ENCODE measurements at regions not wholly inside any gene's neighbourhood (a gene's known extent, or its start where the extent isn't known, plus 50 kb on each side); places are given as distances from the start of the nearest gene placed in this dataset.
"Not testable (repeated sequence)": the region's sequence is repeated elsewhere in the genome, so short reads cannot be mapped to it uniquely, and the experiment has no call there.

DNA sequence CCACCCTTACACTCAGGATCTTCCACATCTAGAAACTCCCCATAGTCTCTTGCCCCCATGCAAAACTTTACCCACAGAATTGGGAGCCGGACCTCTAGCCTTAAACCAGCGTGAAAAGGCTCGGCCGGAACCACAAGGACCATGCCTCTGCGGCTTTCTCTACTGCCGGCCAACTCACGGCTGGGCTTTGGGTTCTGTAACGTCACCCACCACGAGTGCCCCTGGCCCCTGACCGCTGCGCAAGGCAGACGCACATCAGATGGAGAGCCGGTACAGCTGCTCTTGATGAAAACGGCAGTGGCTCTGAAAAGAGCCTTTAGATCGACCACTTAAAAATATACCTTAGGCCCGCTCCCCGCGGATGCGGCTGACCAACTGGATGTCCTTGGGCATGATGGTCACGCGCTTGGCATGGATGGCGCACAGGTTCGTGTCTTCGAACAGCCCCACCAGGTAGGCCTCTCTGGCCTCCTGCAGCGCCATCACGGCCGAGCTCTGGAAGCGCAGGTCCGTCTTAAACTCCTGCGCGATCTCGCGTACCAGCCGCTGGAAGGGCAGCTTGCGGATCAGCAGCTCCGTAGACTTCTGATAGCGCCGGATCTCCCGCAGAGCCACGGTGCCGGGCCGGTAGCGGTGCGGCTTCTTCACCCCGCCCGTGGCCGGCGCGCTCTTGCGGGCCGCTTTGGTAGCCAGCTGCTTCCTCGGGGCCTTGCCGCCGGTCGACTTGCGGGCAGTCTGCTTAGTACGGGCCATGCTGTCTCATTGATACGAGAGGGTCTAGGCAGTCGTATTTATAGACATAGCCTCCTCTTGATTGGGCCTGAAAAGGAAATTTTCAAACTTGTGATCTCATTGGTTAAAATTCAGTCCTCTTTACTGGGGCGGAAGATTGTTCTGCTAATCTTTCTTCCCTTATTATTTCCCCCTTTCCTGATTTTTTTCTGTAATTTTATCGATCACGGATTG, 66.3 kb downstream of the FAM72C start:
- H3K4me3 ChIP-seq = peak overlapping the region; percentile 27 to 58 (median 36)
- H3K36me3 ChIP-seq; H3K4me1 ChIP-seq; H3K27me3 ChIP-seq; H3K9me3 ChIP-seq; intact Hi-C loops (cut with DNase I); DNase-seq: not testable (repeated sequence)
- TF ChIP-seq CTCF (IDR thresholded peaks at IDR 0.05) (peak in 1 of 6 experiments; percentile 15), POLR2A (IDR thresholded peaks at IDR 0.05) (peak in 1 of 4 donors; percentile 19)
- H3K27ac ChIP-seq = peak overlapping the region; percentile 50 to 76 (median 61)
- 10 to 13% methylated on average over 6 to 12 of the region's 62 CpGs for WGBS, 2 donors

GRCh38 chr1:143904622-143904979, 67.2 kb downstream of the FAM72C start:
- 4 to 11% methylated on average over 7 to 10 of the region's 12 CpGs for WGBS, 2 donors

GRCh38 chr1:143903899-143904621, 67.7 kb downstream of the FAM72C start:
- TF ChIP-seq POLR2A (IDR thresholded peaks at IDR 0.05) = peak in 1 of 4 donors; percentile 30
- Histone ChIP-seq H3K4me3 (peak overlapping the region; percentile 33 to 68 (median 42)), H3K27ac (peak overlapping the region; percentile 39 to 83 (median 46))
- H3K4me1 ChIP-seq; H3K9me3 ChIP-seq; H3K36me3 ChIP-seq; DNase-seq; intact Hi-C loops (cut with DNase I); H3K27me3 ChIP-seq: not testable (repeated sequence)
- WGBS, 2 donors = 13 to 30% methylated on average over 6 to 19 of the region's 48 CpGs

More at GRCh38 chr1:143904622-143904979, 67.2 kb downstream of the FAM72C start:
- H3K36me3 ChIP-seq; H3K27me3 ChIP-seq; DNase-seq; H3K9me3 ChIP-seq; intact Hi-C loops (cut with DNase I); H3K4me1 ChIP-seq: not testable (repeated sequence)
- peak overlapping the region; percentile 33 to 68 (median 42) for H3K4me3 ChIP-seq
- peak overlapping the region; percentile 39 to 83 (median 46) for H3K27ac ChIP-seq

- DNase-seq; H3K4me3 ChIP-seq; H3K36me3 ChIP-seq; H3K27me3 ChIP-seq; intact Hi-C loops (cut with DNase I); H3K4me1 ChIP-seq; H3K27ac ChIP-seq; H3K9me3 ChIP-seq: not testable (repeated sequence)
- no CpG with 5 or more reads among the region's 1 CpG for WGBS, 2 donors
These were observed 75.4 kb downstream of the FAM72C start for GRCh38 chr1:143896377-143896776.

DNA sequence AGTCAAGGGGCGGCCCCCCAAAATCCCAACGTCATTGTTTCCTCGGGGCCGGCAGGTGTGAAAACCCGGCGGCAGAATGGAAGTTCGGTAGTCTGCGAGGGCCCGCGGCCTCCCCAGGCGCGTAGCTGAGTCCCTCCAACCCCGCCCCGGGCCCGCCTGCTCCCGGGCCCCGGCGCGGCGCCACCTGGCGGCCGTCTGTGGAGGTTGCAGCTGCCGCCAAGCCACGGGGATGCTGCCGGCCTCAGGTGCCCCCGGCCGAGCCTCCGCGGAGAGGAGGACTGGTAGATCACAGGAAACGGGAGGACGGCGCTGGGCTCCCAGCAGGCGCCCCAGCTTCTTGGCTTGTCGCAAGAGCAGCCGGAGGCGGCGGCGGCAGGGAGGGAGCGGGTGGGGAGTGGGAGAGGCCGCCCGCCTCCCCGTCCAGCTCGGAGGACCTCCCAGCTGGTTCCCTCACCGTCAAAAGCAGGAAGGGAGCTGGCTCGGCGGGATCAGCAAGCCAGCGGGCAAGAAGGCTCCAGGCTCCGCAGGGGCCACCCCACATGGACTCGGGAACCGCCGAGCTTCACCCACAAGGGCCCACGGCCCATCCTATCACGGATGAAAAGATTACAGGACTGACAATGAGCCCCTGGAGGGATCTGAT, 86.7 kb downstream of the FAM72C start:
- intact Hi-C loops (cut with DNase I); H3K4me1 ChIP-seq; DNase-seq; H3K36me3 ChIP-seq; H3K27me3 ChIP-seq; H3K9me3 ChIP-seq: not testable (repeated sequence)
- WGBS, 2 donors = no CpG with 5 or more reads among the region's 53 CpGs
- TF ChIP-seq CTCF (IDR thresholded peaks at IDR 0.05) = peak in 5 of 6 experiments; percentile 55 to 81 (median 59)
- Histone ChIP-seq H3K4me3 (peak overlapping the region; percentile 17 to 57 (median 32)), H3K27ac (peak overlapping the region in 2 of 4 donors; percentile 28 to 36)

- H3K9me3 ChIP-seq; H3K36me3 ChIP-seq; DNase-seq; H3K27me3 ChIP-seq; H3K4me1 ChIP-seq; intact Hi-C loops (cut with DNase I): not testable (repeated sequence)
- 0% methylated on average over 6 of the region's 38 CpGs; no CpG with 5 or more reads in 1 of the 2 donors for WGBS, 2 donors
- Histone ChIP-seq H3K4me3 (peak overlapping the region; percentile 17 to 57 (median 32)), H3K27ac (peak overlapping the region in 2 of 4 donors; percentile 28 to 36)
- peak in 1 of 6 experiments; percentile 31 for TF ChIP-seq CTCF (IDR thresholded peaks at IDR 0.05)
These were observed 87.3 kb downstream of the FAM72C start for GRCh38 chr1:143884532-143884931.

DNA sequence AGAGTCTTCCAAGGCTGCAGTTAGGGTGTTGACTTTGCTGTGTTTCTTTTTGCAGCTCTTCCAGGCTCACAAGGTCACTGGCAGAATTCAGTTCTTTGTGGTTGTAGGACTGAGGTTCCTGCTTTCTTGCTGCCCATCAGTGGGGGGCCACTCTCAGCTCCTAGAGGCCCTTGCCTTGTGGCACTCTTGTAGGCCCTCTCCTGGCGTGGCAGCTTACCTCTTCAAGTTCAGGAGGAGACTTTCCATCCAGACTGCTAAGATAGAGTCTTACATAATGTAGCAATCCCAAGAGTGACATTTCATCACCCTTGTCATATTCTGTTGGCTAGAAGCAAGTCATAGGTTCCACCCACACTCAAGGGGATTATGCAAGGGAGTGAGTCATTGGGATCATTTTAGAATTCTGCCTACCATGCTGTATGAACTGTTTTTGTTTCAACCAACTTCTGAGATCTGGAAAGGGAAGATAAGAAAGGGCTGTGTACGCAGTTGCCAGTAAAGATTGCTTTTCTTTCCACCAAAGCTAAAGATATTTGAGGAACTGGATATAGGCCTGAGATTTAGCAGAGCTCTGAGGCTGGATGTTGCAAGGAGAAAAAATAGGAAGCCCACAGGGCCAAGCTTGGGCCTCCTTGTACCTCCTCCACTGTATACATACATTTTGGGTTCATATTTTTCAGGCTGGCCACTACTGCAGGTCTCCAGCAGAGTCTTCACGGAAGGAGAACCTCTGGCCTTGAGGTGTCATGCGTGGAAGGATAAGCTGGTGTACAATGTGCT, 91.8 kb downstream of the FAM72C start:
- H3K36me3 ChIP-seq; DNase-seq; H3K9me3 ChIP-seq; H3K27me3 ChIP-seq; H3K4me1 ChIP-seq; H3K27ac ChIP-seq; H3K4me3 ChIP-seq; intact Hi-C loops (cut with DNase I): not testable (repeated sequence)
- WGBS, 2 donors = no CpG with 5 or more reads among the region's 4 CpGs

DNA sequence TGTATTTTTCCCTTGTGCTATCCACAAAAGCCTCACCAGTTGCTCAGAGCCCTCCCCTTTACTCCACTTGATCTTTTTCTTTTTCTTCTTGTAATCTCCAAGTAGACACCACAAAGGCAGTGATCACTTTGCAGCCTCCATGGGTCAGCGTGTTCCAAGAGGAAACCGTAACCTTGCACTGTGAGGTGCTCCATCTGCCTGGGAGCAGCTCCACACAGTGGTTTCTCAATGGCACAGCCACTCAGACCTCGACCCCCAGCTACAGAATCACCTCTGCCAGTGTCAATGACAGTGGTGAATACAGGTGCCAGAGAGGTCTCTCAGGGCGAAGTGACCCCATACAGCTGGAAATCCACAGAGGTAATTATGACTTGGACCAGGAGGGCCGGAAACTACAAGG, 95.8 kb downstream of the FAM72C start:
- H3K27ac ChIP-seq = not testable (repeated sequence)

GRCh38 chr1:143874625-143875024, 97.2 kb downstream of the FAM72C start:
- WGBS, 2 donors = no CpG with 5 or more reads among the region's 2 CpGs

More for the DNA sequence above, 95.8 kb downstream of the FAM72C start:
- H3K36me3 ChIP-seq; H3K4me3 ChIP-seq; intact Hi-C loops (cut with DNase I); DNase-seq; H3K27me3 ChIP-seq; H3K4me1 ChIP-seq; H3K9me3 ChIP-seq: not testable (repeated sequence)
- WGBS, 2 donors = no CpG with 5 or more reads among the region's 5 CpGs

More at GRCh38 chr1:143874625-143875024, 97.2 kb downstream of the FAM72C start:
- intact Hi-C loops (cut with DNase I); H3K4me1 ChIP-seq; H3K9me3 ChIP-seq; H3K27me3 ChIP-seq; DNase-seq; H3K4me3 ChIP-seq; H3K36me3 ChIP-seq; H3K27ac ChIP-seq: not testable (repeated sequence)
